ENCODE measurements at regions not wholly inside any gene's neighbourhood (a gene's known extent, or its start where the extent isn't known, plus 50 kb on each side); places are given as distances from the start of the nearest gene placed in this dataset.
"Not testable (repeated sequence)": the region's sequence is repeated elsewhere in the genome, so short reads cannot be mapped to it uniquely, and the experiment has no call there.

GRCh38 chr1:192418552-192419285 is 101.9 kb downstream of the RGS21 start:
- no peak for DNase-seq

- no peak for DNase-seq
Observed at GRCh38 chr1:192430644-192431043, 113.9 kb downstream of the RGS21 start.

- DNase-seq: no peak
Observed at GRCh38 chr1:192435704-192436103, 118.9 kb downstream of the RGS21 start.

GRCh38 chr1:192436441-192437078 is 119.8 kb downstream of the RGS21 start:
- DNase-seq: no peak

GRCh38 chr1:192438737-192439136 is 121.9 kb downstream of the RGS21 start:
- no peak for DNase-seq

GRCh38 chr1:192439373-192440025 is 122.7 kb downstream of the RGS21 start:
- DNase-seq: no peak

GRCh38 chr1:192441492-192441891 is 124.7 kb downstream of the RGS21 start:
- no peak for DNase-seq

- no peak for DNase-seq
Observed at GRCh38 chr1:192442736-192443135, 125.9 kb downstream of the RGS21 start.

- no peak for DNase-seq
Observed at GRCh38 chr1:192443616-192444015, 126.8 kb downstream of the RGS21 start.

- DNase-seq: no peak
Observed at GRCh38 chr1:192445241-192445640, 128.4 kb downstream of the RGS21 start.

- peak; percentile 64 to 65 for DNase-seq
Observed at GRCh38 chr1:192445839-192446489, 129.2 kb downstream of the RGS21 start.

GRCh38 chr1:192448026-192448578 is 127.5 kb upstream of the RGS1 start:
- no peak for DNase-seq

- no peak for DNase-seq
Observed at GRCh38 chr1:192453360-192453992, 122.1 kb upstream of the RGS1 start.

GRCh38 chr1:192459467-192459866 is 116.1 kb upstream of the RGS1 start:
- no peak for DNase-seq

GRCh38 chr1:192461684-192462083 is 113.9 kb upstream of the RGS1 start:
- no peak for DNase-seq

- no peak for DNase-seq
Observed at GRCh38 chr1:192462616-192463015, 113.0 kb upstream of the RGS1 start.

- DNase-seq: no peak
Observed at GRCh38 chr1:192463661-192464060, 111.9 kb upstream of the RGS1 start.

- DNase-seq: not testable (repeated sequence)
Observed at GRCh38 chr1:192465221-192465620, 110.4 kb upstream of the RGS1 start.

GRCh38 chr1:192474080-192474683 is 101.4 kb upstream of the RGS1 start:
- no peak for DNase-seq

- no peak for DNase-seq
Observed at GRCh38 chr1:192475329-192475728, 100.2 kb upstream of the RGS1 start.

- no peak for DNase-seq
Observed at GRCh38 chr1:192475970-192476369, 99.6 kb upstream of the RGS1 start.

- peak in 1 of 2 donors; percentile 17 for DNase-seq
Observed at GRCh38 chr1:192476802-192477298, 98.7 kb upstream of the RGS1 start.
